ENCODE measurements at regions not wholly inside any gene's neighbourhood (a gene's known extent, or its start where the extent isn't known, plus 50 kb on each side); places are given as distances from the start of the nearest gene placed in this dataset.

- in situ Hi-C loops (cut with HindIII; ENCODE audit: low sequenced_read_pairs): no loop called here
- DNase-seq (ENCODE audit: low read depth): no peak
- TF ChIP-seq CTCF (IDR thresholded peaks at IDR 0.05; ENCODE audit: low read depth, low read length, missing control alignments): no peak
- H3K4me3 ChIP-seq (ENCODE audit: low read depth, low read length): no peak overlapping the region
Observed at GRCh38 chr4:178349601-178350000, 907.4 kb upstream of the AGA start.

GRCh38 chr4:178351185-178351584 lies 908.9 kb upstream of the AGA start:
- in situ Hi-C loops (cut with HindIII; ENCODE audit: low sequenced_read_pairs): no loop called here
- no peak overlapping the region for H3K4me3 ChIP-seq (ENCODE audit: low read depth, low read length)
- no peak for TF ChIP-seq CTCF (IDR thresholded peaks at IDR 0.05; ENCODE audit: low read depth, low read length, missing control alignments)
- no peak for DNase-seq (ENCODE audit: low read depth)

- no peak for DNase-seq (ENCODE audit: low read depth)
- no peak overlapping the region for H3K4me3 ChIP-seq (ENCODE audit: low read depth, low read length)
- in situ Hi-C loops (cut with HindIII; ENCODE audit: low sequenced_read_pairs): no loop called here
- no peak for TF ChIP-seq CTCF (IDR thresholded peaks at IDR 0.05; ENCODE audit: low read depth, low read length, missing control alignments)
Observed at GRCh38 chr4:178356725-178357124, 914.5 kb upstream of the AGA start.

GRCh38 chr4:178385481-178385880 lies 943.2 kb upstream of the AGA start:
- TF ChIP-seq CTCF (IDR thresholded peaks at IDR 0.05; ENCODE audit: low read depth, low read length, missing control alignments): no peak
- no peak overlapping the region for H3K4me3 ChIP-seq (ENCODE audit: low read depth, low read length)
- no peak for DNase-seq (ENCODE audit: low read depth)
- in situ Hi-C loops (cut with HindIII; ENCODE audit: low sequenced_read_pairs): loop anchor here (5.0 kb wide), 1 partner anchor 67 kb away; no protein-coding TSS in a partner anchor

- DNase-seq (ENCODE audit: low read depth): no peak
- in situ Hi-C loops (cut with HindIII; ENCODE audit: low sequenced_read_pairs): loop anchor here (5.0 kb wide), 1 partner anchor 65 kb away; no protein-coding TSS in a partner anchor
Observed at GRCh38 chr4:178387756-178388155, 945.5 kb upstream of the AGA start.

GRCh38 chr4:178395798-178396197 lies 953.6 kb upstream of the AGA start:
- H3K4me3 ChIP-seq (ENCODE audit: low read depth, low read length): no peak overlapping the region
- DNase-seq (ENCODE audit: low read depth): no peak
- in situ Hi-C loops (cut with HindIII; ENCODE audit: low sequenced_read_pairs): no loop called here
- no peak for TF ChIP-seq CTCF (IDR thresholded peaks at IDR 0.05; ENCODE audit: low read depth, low read length, missing control alignments)

More at GRCh38 chr4:178387756-178388155, 945.5 kb upstream of the AGA start:
- no peak overlapping the region for H3K4me3 ChIP-seq (ENCODE audit: low read depth, low read length)
- TF ChIP-seq CTCF (IDR thresholded peaks at IDR 0.05; ENCODE audit: low read depth, low read length, missing control alignments): no peak

- in situ Hi-C loops (cut with HindIII; ENCODE audit: low sequenced_read_pairs): no loop called here
- no peak for DNase-seq (ENCODE audit: low read depth)
- TF ChIP-seq CTCF (IDR thresholded peaks at IDR 0.05; ENCODE audit: low read depth, low read length, missing control alignments): no peak
- H3K4me3 ChIP-seq (ENCODE audit: low read depth, low read length): no peak overlapping the region
Observed at GRCh38 chr4:178412455-178412854, 970.2 kb upstream of the AGA start.

Data from astrocyte of the cerebellum (primary cell).